HG02981 (cell line): ENCODE measurements at regions not wholly inside any gene's neighbourhood (a gene's known extent, or its start where the extent isn't known, plus 50 kb on each side); places are given as distances from the start of the nearest gene placed in this dataset.

Source experiments
- ATAC-seq: cut with Tn5 transposase; IDR thresholded peaks from one replicate; pipeline ENCODE4 v1.9.1; 2021; ENCODE audit warnings: mild to moderate bottlenecking, moderate library complexity; ENCODE audit not compliant: unreplicated experiment

- no peak for ATAC-seq
Measured at GRCh38 chr17:83144421-83145357, 65.3 kb downstream of the METRNL start.

GRCh38 chr17:83145358-83145738, 65.9 kb downstream of the METRNL start:
- ATAC-seq: no peak

- no peak for ATAC-seq
Measured at GRCh38 chr17:83145831-83146230, 66.4 kb downstream of the METRNL start.

- no peak for ATAC-seq
Measured at GRCh38 chr17:83146347-83146746, 66.9 kb downstream of the METRNL start.

- ATAC-seq: no peak
Measured at GRCh38 chr17:83147280-83147679, 67.9 kb downstream of the METRNL start.

- no peak for ATAC-seq
Measured at GRCh38 chr17:83148317-83149028, 69.1 kb downstream of the METRNL start.

- ATAC-seq: no peak
Measured at GRCh38 chr17:83149029-83149725, 69.8 kb downstream of the METRNL start.

- ATAC-seq: no peak
Measured at GRCh38 chr17:83149761-83150251, 70.4 kb downstream of the METRNL start.

GRCh38 chr17:83150369-83151055, 71.1 kb downstream of the METRNL start:
- no peak for ATAC-seq

GRCh38 chr17:83151056-83151441, 71.6 kb downstream of the METRNL start:
- no peak for ATAC-seq

- no peak for ATAC-seq
Measured at GRCh38 chr17:83151442-83152226, 72.2 kb downstream of the METRNL start.

- no peak for ATAC-seq
Measured at GRCh38 chr17:83152227-83152744, 72.9 kb downstream of the METRNL start.

GRCh38 chr17:83152745-83153611, 73.6 kb downstream of the METRNL start:
- ATAC-seq: no peak

- ATAC-seq: no peak
Measured at GRCh38 chr17:83153681-83154310, 74.4 kb downstream of the METRNL start.

- ATAC-seq: no peak
Measured at GRCh38 chr17:83154311-83155127, 75.1 kb downstream of the METRNL start.

GRCh38 chr17:83155128-83156121, 76.0 kb downstream of the METRNL start:
- ATAC-seq: no peak
